ENCODE measurements at regions not wholly inside any gene's neighbourhood (a gene's known extent, or its start where the extent isn't known, plus 50 kb on each side); places are given as distances from the start of the nearest gene placed in this dataset.

GRCh38 chr2:88396209-88396608 lies 56.3 kb downstream of the FOXI3 start:
- no peak overlapping the region for H2BK120ac ChIP-seq (replicated peaks; ENCODE audit: low read depth, low read length)
- H3K23ac ChIP-seq (ENCODE audit: insufficient read length), result no peak overlapping the region
- no peak overlapping the region for H3K14ac ChIP-seq (ENCODE audit: insufficient read length)
- H3K36me3 ChIP-seq (ENCODE audit: control insufficient read depth in 2 of 4, insufficient read depth in 4 of 4, low read length in 3 of 4), result no peaks in the 10 kb centered on the region
- no peak overlapping the region for H3K18ac ChIP-seq (ENCODE audit: extremely low read depth, low read length)
- no peak overlapping the region for H3K56ac ChIP-seq (replicated peaks; ENCODE audit: insufficient read length, low read depth, low read length)
- no peak overlapping the region for H2BK15ac ChIP-seq (ENCODE audit: low read length)
- no peak overlapping the region for H3K4me2 ChIP-seq (ENCODE audit: insufficient read depth in 1 of 2, low read depth in 2 of 2, low read length in 2 of 2)
- 92% methylated on average over 4 of the region's 4 CpGs; no CpG with 5 or more reads in 1 of the 2 experiments for WGBS, 2 experiments (ENCODE audit: extremely low coverage in 1 of 2, insufficient coverage in 1 of 2, insufficient read length in 1 of 2, insufficient replicate concordance in 2 of 2, low coverage in 1 of 2, low lambda C conversion rate in 2 of 2, missing lambda C conversion rate in 1 of 2)
- no peak overlapping the region for H2BK20ac ChIP-seq (ENCODE audit: low read length)
- H3K27ac ChIP-seq (ENCODE audit: low read depth, low read length), result no peak overlapping the region
- CTCF ChIA-PET (ENCODE audit: partially characterized antibody), result no interaction called here
- no peak overlapping the region for H2BK12ac ChIP-seq (ENCODE audit: low read depth, low read length)
- H3K4me1 ChIP-seq (replicated peaks in 1 of 4; ENCODE audit: control insufficient read depth in 3 of 4, insufficient read depth in 4 of 4, low read length in 3 of 4), result no peaks in the 10 kb centered on the region
- H3K79me2 ChIP-seq (ENCODE audit: control insufficient read depth in 1 of 2, insufficient read depth in 2 of 2, low read length in 2 of 2), result no peaks in the 10 kb centered on the region
- H3K23me2 ChIP-seq (ENCODE audit: low read depth, low read length), result no peaks in the 10 kb centered on the region
- H2AK5ac ChIP-seq (ENCODE audit: low read depth, low read length), result no peak overlapping the region
- no peak overlapping the region for H3K4me3 ChIP-seq (ENCODE audit: extremely low read depth in 1 of 4, insufficient read depth in 2 of 4, low read depth in 3 of 4, low read length in 4 of 4)
- no peak overlapping the region for H4K91ac ChIP-seq (replicated peaks; ENCODE audit: insufficient read length, low read length)
- FAIRE-seq (no peak), DNase-seq (ENCODE audit: low read depth in 1 of 2, low spot score in 2 of 2) (no peak)
- no peaks in the 10 kb centered on the region for H3K9me3 ChIP-seq (ENCODE audit: insufficient read depth in 2 of 2, low read depth in 1 of 2, low read length in 1 of 2)
- no peaks in the 10 kb centered on the region for H4K20me1 ChIP-seq (replicated peaks in 1 of 2; ENCODE audit: control insufficient read depth in 1 of 2, insufficient read depth in 2 of 2, low read length in 2 of 2)
- H2AFZ ChIP-seq (ENCODE audit: low read length), result no peak overlapping the region
- H2BK5ac ChIP-seq (ENCODE audit: low read depth, low read length), result no peak overlapping the region
- H4K8ac ChIP-seq (ENCODE audit: extremely low read depth, insufficient read depth, low read length), result no peak overlapping the region
- no peak overlapping the region for H3K4ac ChIP-seq (replicated peaks; ENCODE audit: insufficient read length, low read depth, low read length)
- H3K27me3 ChIP-seq (replicated peaks in 1 of 4; ENCODE audit: control insufficient read depth in 3 of 4, extremely low read depth in 1 of 4, insufficient read depth in 3 of 4, low read length in 3 of 4), result no peaks in the 10 kb centered on the region
- no peak overlapping the region for H3K9ac ChIP-seq (replicated peaks in 1 of 4; ENCODE audit: extremely low read depth in 1 of 4, low read depth in 3 of 4, low read length in 3 of 4)
- no peaks in the 10 kb centered on the region for H3K79me1 ChIP-seq (ENCODE audit: low read depth, low read length)
- POLR2A ChIA-PET (ENCODE audit: partially characterized antibody), result no interaction called here
- no peak overlapping the region for H4K5ac ChIP-seq (ENCODE audit: insufficient read length, low read depth, low read length)
- TF ChIP-seq ZNF274 (IDR thresholded peaks at IDR 0.05; ENCODE audit: borderline replicate concordance, extremely low read depth, low read length) (no peak), SUZ12 (IDR thresholded peaks at IDR 0.05; ENCODE audit: low read length) (no peak), GABPA (IDR thresholded peaks at IDR 0.05; ENCODE audit: borderline replicate concordance, insufficient read depth, low read length) (no peak), MAX (IDR thresholded peaks at IDR 0.05) (no peak), SP4 (IDR thresholded peaks at IDR 0.05; ENCODE audit: low read length) (no peak), FOSL1 (IDR thresholded peaks at IDR 0.05; ENCODE audit: insufficient read depth, low read depth, low read length) (no peak), SRF (IDR thresholded peaks at IDR 0.05; ENCODE audit: low read depth, low read length) (no peak), E2F6 (IDR thresholded peaks at IDR 0.05) (no peak), TEAD4 (IDR thresholded peaks at IDR 0.05; ENCODE audit: low read depth, low read length) (no peak), ASH2L (IDR thresholded peaks at IDR 0.05; ENCODE audit: low read length) (no peak), NRF1 (IDR thresholded peaks at IDR 0.05; ENCODE audit: low read depth, low read length) (no peak), KDM1A (IDR thresholded peaks at IDR 0.05; ENCODE audit: borderline replicate concordance, low read length) (no peak), EP300 (IDR thresholded peaks at IDR 0.05; ENCODE audit: borderline replicate concordance in 1 of 2, low read depth in 2 of 2, low read length in 2 of 2) (no peak), CBX8 (IDR thresholded peaks at IDR 0.05; ENCODE audit: borderline replicate concordance, low read depth, low read length) (no peak), SIX5 (IDR thresholded peaks at IDR 0.05; ENCODE audit: low read depth, low read length) (no peak)

Measured in H1 (cell line).